ENCODE measurements at regions not wholly inside any gene's neighbourhood (a gene's known extent, or its start where the extent isn't known, plus 50 kb on each side); places are given as distances from the start of the nearest gene placed in this dataset.
A peak's percentile ranks its signal among the peaks of the same experiment; 100 is the strongest.

GRCh38 chr11:128066399-128066798 lies 521.0 kb downstream of the ETS1 start:
- no peak for DNase-seq

- no peak for DNase-seq
These were observed 526.0 kb downstream of the ETS1 start for GRCh38 chr11:128061281-128061871.

DNA sequence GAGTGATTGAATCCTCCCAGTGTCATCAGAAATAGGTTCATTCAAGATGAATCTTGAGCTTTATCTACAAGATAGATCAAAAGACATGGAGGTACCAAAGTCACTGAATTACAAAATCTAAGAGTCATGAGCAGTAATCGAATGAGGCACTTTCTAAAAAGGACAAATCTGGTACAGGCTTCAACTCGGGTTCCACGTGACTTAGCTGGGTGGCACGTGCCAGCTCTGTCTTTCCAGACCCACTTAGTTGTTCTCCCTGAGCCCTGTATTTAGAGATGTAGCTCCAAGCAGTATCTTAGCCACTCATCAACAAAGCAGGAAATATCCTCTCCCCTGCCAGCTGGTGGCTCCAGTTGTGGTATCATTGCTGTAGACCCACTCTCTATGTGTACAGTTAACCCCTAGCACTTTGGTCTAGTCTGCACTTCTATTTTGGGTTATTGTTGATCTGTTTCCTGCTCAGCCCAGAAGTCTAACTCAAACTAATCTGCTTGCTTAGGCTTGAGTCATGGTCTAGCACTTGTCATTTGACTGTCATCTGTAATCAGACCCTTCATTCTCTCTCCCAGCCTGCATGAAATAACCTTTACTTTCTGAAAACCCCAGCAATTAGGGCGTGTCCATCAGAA lies 528.7 kb downstream of the ETS1 start:
- no peak for DNase-seq

- DNase-seq, result no peak
These were observed 529.5 kb downstream of the ETS1 start for GRCh38 chr11:128057786-128058395.

- no peak for DNase-seq
These were observed 531.7 kb downstream of the ETS1 start for GRCh38 chr11:128055576-128056217.

DNA sequence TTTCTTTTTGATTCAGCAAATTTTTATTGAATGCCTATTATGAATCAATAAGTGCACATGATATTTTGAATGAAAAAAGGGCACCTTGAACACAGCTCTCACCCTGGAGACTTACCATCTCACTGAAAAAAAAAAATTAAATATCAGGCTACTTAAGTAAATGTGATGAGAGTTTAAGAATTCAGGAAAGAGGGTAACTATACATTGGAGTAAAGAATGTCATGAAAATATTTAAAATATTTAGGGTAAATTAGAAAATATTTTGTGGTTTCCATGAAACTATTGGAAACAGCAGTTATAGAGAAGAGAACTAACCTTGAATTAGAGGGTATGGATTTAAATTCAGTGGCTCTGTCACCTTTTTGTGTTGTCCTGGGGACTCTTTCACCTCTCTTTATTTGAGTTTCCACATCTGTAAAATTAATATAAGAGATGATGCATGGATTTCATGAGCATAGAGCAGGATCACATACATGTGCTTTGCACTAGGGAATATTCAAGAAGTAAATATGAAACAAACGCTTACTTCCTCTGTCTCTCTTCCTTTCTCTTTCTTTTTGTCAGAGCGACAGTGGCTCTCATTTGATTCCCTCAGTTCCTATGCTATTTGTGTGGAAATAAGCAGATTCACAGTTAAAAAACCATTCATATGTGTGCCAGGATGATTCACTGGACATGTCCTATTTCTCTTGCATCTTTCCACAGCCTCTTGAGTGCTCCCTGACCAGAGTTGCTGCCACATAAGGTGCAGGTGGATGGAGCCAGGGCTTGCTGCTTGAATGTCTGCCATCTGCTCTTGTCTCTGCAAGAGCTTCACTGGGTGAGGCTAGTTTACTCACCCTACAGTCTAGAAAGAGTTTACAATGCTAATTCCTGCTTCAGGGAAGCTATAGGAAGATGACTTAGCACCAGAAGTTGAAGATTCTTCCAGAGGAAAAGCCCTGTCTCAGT lies 533.1 kb downstream of the ETS1 start:
- DNase-seq, result no peak

DNA sequence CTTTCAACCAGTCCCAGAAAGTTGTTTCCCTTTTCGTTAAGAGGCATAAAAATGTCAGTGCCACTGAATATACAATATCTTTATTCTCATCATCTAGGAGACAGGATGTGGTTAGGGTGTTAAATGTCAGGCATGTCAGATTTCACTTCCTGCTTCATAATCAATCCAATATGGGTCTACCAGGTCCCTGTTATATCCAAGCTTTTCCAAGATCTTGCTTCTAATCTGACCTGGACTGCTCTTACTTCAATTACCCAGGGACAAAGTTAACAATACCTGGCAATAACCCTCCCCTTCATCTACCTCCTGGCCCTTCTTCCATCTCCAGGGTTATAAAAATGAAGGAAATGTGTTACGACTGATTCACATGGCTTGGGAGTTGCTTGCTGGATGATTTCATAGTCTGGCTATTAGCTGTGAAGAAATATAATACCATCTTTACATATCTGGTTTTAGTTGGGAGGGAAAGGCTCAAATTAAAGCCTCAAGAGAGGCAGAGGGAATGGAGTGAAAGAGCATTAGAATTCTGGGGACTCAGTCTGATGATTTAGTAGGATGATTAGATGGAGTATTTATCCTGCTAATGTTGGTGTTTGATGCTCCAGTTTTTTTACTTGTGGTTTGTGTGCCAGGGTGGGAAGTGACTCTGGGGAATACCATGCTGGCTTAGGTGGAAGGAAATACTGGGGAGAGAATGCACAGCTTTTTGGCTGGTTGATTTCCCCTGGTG lies 534.3 kb downstream of the ETS1 start:
- DNase-seq, result no peak

DNA sequence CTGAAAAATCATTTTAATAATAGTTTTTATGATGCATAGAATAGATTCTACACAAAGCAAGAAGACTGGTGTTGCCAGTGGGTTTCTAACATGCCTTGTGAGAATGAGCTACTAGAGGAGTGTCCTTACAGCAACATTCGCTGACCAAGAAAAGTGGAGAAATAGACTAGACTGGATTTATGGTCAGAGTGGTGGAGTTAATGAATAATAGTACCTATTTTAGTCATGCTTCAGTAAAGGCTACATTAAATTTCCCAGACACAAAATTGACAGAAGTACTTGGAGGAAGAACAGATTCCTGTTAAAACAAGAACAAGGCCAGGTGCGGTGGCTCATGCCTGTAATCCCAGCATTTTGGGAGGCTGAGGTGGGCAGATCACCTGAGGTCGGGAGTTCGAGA lies 539.2 kb downstream of the ETS1 start:
- DNase-seq, result no peak

DNA sequence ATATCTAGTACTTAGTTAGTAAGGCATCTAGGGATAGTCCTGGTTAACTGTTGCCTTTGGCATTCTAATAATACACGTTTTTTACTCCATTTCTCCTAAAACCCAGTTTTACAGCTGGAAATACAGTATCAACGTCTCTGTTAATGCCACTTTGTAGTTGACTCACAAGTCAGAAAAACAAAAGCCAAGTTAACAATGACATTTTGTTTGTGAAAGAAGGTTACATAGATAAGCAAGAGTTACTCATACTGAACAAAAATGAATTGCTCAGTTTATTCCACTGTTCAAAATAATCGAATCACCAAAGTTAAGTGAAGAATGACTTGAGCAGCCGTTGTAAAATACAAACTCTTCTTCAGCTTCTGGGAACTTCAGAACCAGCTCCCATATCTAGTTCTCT lies 540.3 kb downstream of the ETS1 start:
- DNase-seq, result no peak

GRCh38 chr11:128046213-128046612 lies 541.1 kb downstream of the ETS1 start:
- DNase-seq, result no peak

GRCh38 chr11:128045094-128045725 lies 542.1 kb downstream of the ETS1 start:
- DNase-seq, result no peak

- no peak for DNase-seq
These were observed 545.0 kb downstream of the ETS1 start for GRCh38 chr11:128042290-128042751.

- no peak for DNase-seq
These were observed 546.8 kb downstream of the ETS1 start for GRCh38 chr11:128040603-128041002.

DNA sequence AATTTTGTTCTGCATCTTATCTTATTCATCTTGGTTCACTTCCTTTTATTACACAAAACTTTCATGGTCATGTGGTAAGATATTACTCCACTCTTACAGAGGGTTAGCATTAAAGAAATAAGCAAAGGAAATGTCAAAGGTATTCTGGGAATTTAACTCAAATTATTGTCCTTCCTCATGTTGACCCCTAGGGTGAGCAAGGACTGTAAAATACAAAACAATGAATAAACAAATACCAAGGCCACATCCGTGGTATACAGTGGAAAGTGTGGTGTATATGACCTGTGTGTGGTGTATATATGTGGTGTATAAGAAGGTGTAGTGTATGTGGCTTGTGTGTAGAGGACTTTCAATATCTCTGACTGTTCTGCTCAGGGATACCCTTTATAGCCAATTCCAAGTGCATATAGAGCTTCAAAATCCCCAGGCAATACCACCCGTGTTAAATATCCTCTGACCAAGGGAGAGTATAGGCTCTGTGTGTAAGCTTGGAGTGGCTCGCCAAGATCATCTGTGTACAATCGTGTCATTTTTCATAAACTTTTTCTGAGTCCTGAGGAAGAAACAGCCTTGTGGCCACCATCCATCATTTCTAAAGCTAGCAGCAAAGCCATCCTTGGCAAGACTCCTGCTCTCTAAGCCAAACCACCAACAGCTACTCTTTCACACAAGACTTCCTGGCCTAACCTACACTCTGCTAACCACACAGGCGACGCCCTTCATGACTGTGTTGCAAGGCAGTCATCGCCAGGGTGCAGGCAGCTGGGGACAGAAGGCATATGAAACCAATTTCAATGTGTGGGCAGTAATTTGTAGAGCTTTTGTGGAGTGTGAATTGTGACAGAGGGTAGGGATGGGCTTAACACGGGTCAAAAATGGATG lies 548.0 kb downstream of the ETS1 start:
- DNase-seq, result no peak

- DNase-seq, result no peak
These were observed 550.7 kb downstream of the ETS1 start for GRCh38 chr11:128036556-128037093.

DNA sequence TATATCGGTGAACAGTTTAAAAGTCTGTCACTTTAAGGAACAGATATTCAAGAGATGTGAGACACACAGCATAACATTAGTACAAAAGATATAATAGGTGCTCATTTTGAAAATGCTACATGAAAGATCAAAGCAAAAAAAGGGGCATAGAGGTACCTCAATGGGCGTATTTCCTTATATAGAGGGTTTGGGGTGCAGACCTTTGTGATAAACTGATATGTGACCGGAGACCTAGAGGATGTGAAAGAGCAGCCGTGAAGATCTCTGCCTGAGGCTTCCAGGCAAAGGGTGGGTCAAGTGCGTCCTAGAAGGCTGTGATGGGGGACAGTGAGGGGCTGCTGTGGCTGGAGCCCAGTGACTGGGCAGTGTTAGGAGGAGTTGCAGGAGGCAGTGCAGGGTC lies 551.4 kb downstream of the ETS1 start:
- no peak for DNase-seq

DNA sequence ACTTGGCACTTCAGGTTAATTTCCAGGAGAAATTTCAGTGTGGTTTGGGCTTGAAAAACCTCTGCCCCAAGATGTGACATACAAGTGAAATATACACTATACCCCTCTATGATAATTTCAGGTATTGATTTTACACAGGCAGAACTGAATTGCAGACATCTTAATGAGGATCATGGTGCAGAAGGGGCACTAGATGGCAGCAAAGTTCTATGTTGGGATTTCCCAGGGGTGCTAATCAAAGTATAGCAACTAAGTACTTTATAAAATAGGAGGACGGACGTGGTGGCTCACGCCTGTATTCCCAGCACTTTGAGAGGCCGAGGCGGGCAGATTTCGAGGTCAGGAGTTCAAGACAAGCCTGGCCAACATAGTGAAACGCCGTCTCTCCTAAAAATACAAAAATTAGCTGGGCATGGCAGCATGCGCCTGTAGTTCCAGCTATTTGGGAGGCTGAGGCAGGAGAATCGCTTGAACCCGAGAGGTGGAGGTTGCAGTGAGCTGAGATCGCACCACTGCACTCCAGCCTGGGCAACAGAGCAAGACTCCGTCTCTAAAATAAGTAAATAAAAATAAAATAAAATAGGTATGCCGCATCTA lies 555.7 kb downstream of the ETS1 start:
- DNase-seq, result peak; percentile 66

DNA sequence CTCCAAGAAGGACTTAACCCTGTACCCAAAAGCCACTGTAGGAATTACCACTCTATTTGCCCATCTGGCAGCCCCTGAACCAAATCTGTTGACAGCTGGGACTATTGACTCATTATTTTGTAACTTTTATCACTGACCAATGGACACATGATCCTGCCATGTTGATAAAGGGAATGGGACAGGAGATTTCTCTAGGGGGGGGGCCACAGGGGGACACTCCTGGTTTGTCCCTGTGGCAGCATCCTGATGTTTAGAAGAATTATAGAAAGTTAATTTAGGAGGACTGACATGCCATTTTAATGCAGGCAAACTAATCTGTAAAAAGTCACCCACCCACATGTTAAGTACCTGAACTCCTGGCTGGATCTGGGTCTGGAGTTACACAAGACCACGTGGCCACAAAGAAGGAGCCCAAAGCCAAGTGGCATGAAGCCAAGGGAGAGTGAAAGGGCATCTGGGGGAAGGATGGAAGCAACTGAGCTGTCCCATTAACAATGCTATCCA lies 558.1 kb downstream of the ETS1 start:
- no peak for DNase-seq

GRCh38 chr11:128026596-128026995 lies 560.8 kb downstream of the ETS1 start:
- DNase-seq, result no peak

GRCh38 chr11:128022761-128023160 lies 564.6 kb downstream of the ETS1 start:
- no peak for DNase-seq
